ENCODE measurements at regions not wholly inside any gene's neighbourhood (a gene's known extent, or its start where the extent isn't known, plus 50 kb on each side); places are given as distances from the start of the nearest gene placed in this dataset.

DNA sequence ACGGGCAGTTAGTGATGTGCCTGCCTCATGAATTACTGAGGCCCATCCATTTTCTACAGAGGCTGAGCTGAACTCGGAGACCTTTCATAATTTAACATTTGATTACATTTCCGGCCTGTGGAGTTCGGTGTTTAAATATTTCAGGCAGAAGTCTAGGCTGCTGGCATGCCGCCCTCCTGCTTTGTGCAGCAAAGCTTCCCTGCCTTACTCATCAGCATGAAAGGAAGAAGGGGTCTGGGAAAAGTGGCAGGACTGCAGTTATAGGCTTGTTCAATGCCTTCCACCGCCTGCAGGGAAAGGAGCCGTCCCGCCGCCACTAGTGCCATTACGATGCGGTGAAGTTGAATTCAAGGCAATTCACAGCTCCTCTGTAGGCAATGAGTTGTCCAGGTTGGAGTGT lies 527.9 kb downstream of the NPHP4 start:
- TF ChIP-seq POLR2AphosphoS5 (IDR thresholded peaks at IDR 0.05; ENCODE audit: low read depth, low read length): no peak
- TF ChIP-seq SIN3A (IDR thresholded peaks at IDR 0.05; ENCODE audit: borderline replicate concordance, insufficient read depth, low read length): no peak
- TF ChIP-seq, protein P1, sequence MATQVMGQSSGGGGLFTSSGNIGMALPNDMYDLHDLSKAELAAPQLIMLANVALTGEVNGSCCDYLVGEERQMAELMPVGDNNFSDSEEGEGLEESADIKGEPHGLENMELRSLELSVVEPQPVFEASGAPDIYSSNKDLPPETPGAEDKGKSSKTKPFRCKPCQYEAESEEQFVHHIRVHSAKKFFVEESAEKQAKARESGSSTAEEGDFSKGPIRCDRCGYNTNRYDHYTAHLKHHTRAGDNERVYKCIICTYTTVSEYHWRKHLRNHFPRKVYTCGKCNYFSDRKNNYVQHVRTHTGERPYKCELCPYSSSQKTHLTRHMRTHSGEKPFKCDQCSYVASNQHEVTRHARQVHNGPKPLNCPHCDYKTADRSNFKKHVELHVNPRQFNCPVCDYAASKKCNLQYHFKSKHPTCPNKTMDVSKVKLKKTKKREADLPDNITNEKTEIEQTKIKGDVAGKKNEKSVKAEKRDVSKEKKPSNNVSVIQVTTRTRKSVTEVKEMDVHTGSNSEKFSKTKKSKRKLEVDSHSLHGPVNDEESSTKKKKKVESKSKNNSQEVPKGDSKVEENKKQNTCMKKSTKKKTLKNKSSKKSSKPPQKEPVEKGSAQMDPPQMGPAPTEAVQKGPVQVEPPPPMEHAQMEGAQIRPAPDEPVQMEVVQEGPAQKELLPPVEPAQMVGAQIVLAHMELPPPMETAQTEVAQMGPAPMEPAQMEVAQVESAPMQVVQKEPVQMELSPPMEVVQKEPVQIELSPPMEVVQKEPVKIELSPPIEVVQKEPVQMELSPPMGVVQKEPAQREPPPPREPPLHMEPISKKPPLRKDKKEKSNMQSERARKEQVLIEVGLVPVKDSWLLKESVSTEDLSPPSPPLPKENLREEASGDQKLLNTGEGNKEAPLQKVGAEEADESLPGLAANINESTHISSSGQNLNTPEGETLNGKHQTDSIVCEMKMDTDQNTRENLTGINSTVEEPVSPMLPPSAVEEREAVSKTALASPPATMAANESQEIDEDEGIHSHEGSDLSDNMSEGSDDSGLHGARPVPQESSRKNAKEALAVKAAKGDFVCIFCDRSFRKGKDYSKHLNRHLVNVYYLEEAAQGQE (IDR thresholded peaks at IDR 0.05; ENCODE audit: insufficient read depth in 1 of 2, low read depth in 2 of 2, low read length in 2 of 2): no peak
- no peak for TF ChIP-seq FOXP2 (optimal IDR thresholded peaks at IDR 0.05; ENCODE audit: borderline replicate concordance, extremely low read depth, extremely low read length, insufficient read depth)
- no peak for TF ChIP-seq TAF1 (IDR thresholded peaks at IDR 0.05; ENCODE audit: borderline replicate concordance, insufficient read depth, low read length)

DNA sequence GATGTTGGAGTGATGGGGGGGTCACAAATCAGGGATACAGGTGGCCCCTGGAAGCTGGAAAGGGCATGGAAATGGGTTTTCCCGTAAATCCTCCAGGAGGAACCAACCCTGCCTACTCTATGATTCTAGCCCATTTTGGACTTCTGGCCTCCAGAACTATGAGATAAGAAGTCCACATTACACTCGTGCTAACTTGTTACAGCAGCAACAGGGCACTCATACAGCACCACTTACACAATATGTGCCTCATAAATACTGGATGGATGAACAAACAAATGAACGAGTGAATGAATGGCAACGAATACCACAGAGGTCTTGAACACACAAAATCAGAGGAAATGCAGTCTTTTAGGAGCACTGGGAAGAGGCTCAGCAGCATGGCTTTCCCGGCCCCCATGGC lies 531.3 kb downstream of the NPHP4 start:
- TF ChIP-seq SIN3A (IDR thresholded peaks at IDR 0.05; ENCODE audit: borderline replicate concordance, insufficient read depth, low read length) (no peak), POLR2AphosphoS5 (IDR thresholded peaks at IDR 0.05; ENCODE audit: low read depth, low read length) (no peak), TAF1 (IDR thresholded peaks at IDR 0.05; ENCODE audit: borderline replicate concordance, insufficient read depth, low read length) (no peak), FOXP2 (optimal IDR thresholded peaks at IDR 0.05; ENCODE audit: borderline replicate concordance, extremely low read depth, extremely low read length, insufficient read depth) (no peak)
- TF ChIP-seq, protein P1 (IDR thresholded peaks at IDR 0.05; ENCODE audit: insufficient read depth in 1 of 2, low read depth in 2 of 2, low read length in 2 of 2): no peak

DNA sequence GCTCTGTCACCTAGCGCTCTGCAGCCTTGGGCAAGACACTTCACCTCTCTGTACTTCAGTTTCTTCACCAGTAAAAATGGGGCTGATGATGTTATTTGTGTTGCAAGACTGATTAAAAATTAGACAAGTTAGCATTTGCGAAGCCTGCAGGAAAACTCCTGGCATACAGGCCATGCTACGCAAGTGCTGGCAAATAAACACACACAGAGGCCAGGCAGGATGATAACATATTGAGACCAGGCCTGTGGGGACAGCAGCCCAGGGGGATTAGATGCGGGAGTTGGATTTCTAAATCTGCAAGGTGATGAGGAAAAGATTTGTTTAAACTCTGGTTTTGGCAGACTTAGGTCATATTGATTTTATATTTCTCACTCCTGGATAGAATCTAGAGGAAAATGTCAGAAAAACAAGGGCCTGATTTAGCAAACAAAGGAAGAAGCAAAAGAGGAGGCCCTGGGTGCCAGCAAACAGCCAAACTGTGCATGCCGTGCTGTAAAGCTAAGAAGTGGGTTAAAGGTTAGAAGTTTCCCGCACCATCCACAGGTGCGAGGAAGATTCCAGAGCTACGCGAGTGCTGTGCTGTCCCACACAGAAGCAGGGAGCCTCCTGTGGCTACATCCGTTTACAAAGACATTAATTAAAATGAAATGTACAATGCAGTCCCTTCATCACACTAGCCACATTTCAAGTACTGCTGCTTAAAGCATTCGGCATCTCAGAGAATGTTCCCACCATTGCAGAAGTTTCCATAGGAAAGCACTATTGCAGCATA lies 532.2 kb downstream of the NPHP4 start:
- TF ChIP-seq FOXP2 (optimal IDR thresholded peaks at IDR 0.05; ENCODE audit: borderline replicate concordance, extremely low read depth, extremely low read length, insufficient read depth): no peak
- TF ChIP-seq, protein P1 (IDR thresholded peaks at IDR 0.05; ENCODE audit: insufficient read depth in 1 of 2, low read depth in 2 of 2, low read length in 2 of 2): no peak
- TF ChIP-seq POLR2AphosphoS5 (IDR thresholded peaks at IDR 0.05; ENCODE audit: low read depth, low read length): no peak
- no peak for TF ChIP-seq TAF1 (IDR thresholded peaks at IDR 0.05; ENCODE audit: borderline replicate concordance, insufficient read depth, low read length)
- TF ChIP-seq SIN3A (IDR thresholded peaks at IDR 0.05; ENCODE audit: borderline replicate concordance, insufficient read depth, low read length): no peak

DNA sequence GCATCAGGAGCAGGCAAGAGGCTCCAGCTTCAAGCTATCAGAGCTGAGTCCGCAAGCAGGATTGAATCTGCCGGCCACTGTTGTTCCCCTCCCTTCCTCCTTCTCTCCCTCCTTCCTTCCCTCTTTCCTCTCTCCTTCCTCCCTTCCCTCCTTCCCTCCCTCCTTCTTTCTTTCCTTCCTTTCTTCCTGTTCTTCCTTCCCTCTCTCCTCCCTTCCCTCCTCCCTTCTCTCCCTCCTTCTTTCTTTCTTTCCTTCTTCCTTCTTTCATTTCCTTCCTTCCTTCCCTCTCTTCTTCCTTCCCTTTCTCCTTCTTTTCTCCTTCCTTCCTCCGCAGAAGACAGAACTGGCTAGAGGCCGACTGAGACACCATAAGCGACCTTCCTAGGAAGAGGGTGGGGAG lies 534.0 kb downstream of the NPHP4 start:
- no peak for TF ChIP-seq FOXP2 (optimal IDR thresholded peaks at IDR 0.05; ENCODE audit: borderline replicate concordance, extremely low read depth, extremely low read length, insufficient read depth)
- TF ChIP-seq TAF1 (IDR thresholded peaks at IDR 0.05; ENCODE audit: borderline replicate concordance, insufficient read depth, low read length): no peak
- TF ChIP-seq, protein P1 (IDR thresholded peaks at IDR 0.05; ENCODE audit: insufficient read depth in 1 of 2, low read depth in 2 of 2, low read length in 2 of 2): no peak
- no peak for TF ChIP-seq POLR2AphosphoS5 (IDR thresholded peaks at IDR 0.05; ENCODE audit: low read depth, low read length)
- TF ChIP-seq SIN3A (IDR thresholded peaks at IDR 0.05; ENCODE audit: borderline replicate concordance, insufficient read depth, low read length): no peak

Measured in PFSK-1 (cell line).